ENCODE measurements at regions not wholly inside any gene's neighbourhood (a gene's known extent, or its start where the extent isn't known, plus 50 kb on each side); places are given as distances from the start of the nearest gene placed in this dataset.

DNA sequence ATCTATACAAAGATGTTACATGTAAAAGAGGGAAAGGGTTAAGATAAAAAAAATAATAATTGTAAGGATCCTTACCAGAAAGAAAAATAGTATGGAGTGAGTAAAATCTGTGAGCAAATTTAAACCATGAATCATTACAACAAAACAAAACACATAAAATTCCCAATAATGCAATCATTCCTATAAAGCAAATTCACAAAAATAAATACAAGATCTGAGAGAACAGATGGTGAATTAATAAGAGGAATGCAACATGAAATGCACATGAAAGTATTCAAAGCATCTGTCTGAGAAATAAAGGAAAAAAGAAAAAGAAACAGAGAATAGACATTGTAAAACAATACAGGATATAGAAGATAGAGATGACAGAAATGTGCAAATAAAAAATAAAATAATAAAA is 681.5 kb upstream of the KLHL1 start:
- Histone ChIP-seq H3K4me1 (ENCODE audit: control insufficient read depth, extremely low read depth, insufficient read depth, low read length) (no peaks in the 10 kb centered on the region), H3K27ac (ENCODE audit: insufficient read depth, low read depth, low read length) (no peak overlapping the region), H3K4me3 (replicated peaks in 1 of 3; ENCODE audit: insufficient read depth in 1 of 3, low read depth in 1 of 3, low read length in 3 of 3) (no peak overlapping the region), H3K36me3 (ENCODE audit: control insufficient read depth in 2 of 2, extremely low read depth in 1 of 2, insufficient read depth in 2 of 2, low read length in 2 of 2) (no peaks in the 10 kb centered on the region), H3K9me1 (replicated peaks; ENCODE audit: control insufficient read depth, extremely low read depth, insufficient read depth, low read length) (no peaks in the 10 kb centered on the region), H3K9ac (replicated peaks; ENCODE audit: extremely low read depth, insufficient read depth, low read length) (no peak overlapping the region), H3K4me2 (ENCODE audit: insufficient read depth, low read length) (no peak overlapping the region), H3K27me3 (ENCODE audit: control insufficient read depth in 2 of 2, insufficient read depth in 2 of 2, low read length in 2 of 2) (no peaks in the 10 kb centered on the region), H3K79me2 (ENCODE audit: control insufficient read depth, insufficient read depth, low read length) (no peaks in the 10 kb centered on the region), H4K20me1 (replicated peaks; ENCODE audit: control insufficient read depth, extremely low read depth, insufficient read depth, low read length) (no peaks in the 10 kb centered on the region), H2AFZ (ENCODE audit: low read depth, low read length) (no peak overlapping the region), H3K9me3 (replicated peaks; ENCODE audit: control insufficient read depth, insufficient read depth, low read length) (no peaks in the 10 kb centered on the region)
- no TSS peak for BruUV-seq (replicated peaks)
- FAIRE-seq, result no peak
- intact Hi-C loops (cut with micrococcal nuclease) (no loop called here), dilution Hi-C loops (cut with MboI; ENCODE audit: extremely low pct_ligation_motif_present, low sequenced_read_pairs) (no loop called here)
- DNase-seq (ENCODE audit: low read depth, low spot score), result no peak
- ChIA-PET POLR2A (no interaction called here), CTCF (no interaction called here)
- no peak for TF ChIP-seq MYC (IDR thresholded peaks at IDR 0.05; ENCODE audit: low read depth, low read length)
- TF ChIP-seq FOS (IDR thresholded peaks at IDR 0.05; ENCODE audit: borderline replicate concordance, insufficient read depth, low read length), result no peak
- TF ChIP-seq EZH2 (IDR thresholded peaks at IDR 0.05; ENCODE audit: borderline replicate concordance, low read depth, low read length, severe bottlenecking), result no peak
- no peak for TF ChIP-seq GATA2 (IDR thresholded peaks at IDR 0.05; ENCODE audit: insufficient read depth, insufficient read length, low read depth, low read length)
- no peak for TF ChIP-seq POLR2A (IDR thresholded peaks at IDR 0.05; ENCODE audit: low read depth, low read length)
- TF ChIP-seq, protein P1, sequence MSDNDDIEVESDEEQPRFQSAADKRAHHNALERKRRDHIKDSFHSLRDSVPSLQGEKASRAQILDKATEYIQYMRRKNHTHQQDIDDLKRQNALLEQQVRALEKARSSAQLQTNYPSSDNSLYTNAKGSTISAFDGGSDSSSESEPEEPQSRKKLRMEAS (IDR thresholded peaks at IDR 0.05; ENCODE audit: insufficient read depth, insufficient read length), result no peak
- TF ChIP-seq JUN (IDR thresholded peaks at IDR 0.05; ENCODE audit: borderline replicate concordance, insufficient read depth, insufficient read length, low read depth), result no peak
- TF ChIP-seq, protein P2, sequence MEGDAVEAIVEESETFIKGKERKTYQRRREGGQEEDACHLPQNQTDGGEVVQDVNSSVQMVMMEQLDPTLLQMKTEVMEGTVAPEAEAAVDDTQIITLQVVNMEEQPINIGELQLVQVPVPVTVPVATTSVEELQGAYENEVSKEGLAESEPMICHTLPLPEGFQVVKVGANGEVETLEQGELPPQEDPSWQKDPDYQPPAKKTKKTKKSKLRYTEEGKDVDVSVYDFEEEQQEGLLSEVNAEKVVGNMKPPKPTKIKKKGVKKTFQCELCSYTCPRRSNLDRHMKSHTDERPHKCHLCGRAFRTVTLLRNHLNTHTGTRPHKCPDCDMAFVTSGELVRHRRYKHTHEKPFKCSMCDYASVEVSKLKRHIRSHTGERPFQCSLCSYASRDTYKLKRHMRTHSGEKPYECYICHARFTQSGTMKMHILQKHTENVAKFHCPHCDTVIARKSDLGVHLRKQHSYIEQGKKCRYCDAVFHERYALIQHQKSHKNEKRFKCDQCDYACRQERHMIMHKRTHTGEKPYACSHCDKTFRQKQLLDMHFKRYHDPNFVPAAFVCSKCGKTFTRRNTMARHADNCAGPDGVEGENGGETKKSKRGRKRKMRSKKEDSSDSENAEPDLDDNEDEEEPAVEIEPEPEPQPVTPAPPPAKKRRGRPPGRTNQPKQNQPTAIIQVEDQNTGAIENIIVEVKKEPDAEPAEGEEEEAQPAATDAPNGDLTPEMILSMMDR (IDR thresholded peaks at IDR 0.05; ENCODE audit: extremely low read depth in 1 of 2, insufficient read depth in 1 of 2, low read depth in 1 of 2, low read length in 2 of 2), result no peak
- no peak for TF ChIP-seq POLR2AphosphoS5 (IDR thresholded peaks at IDR 0.05; ENCODE audit: insufficient read depth, low read depth, low read length)
